Endothelial cell (in vitro differentiated cells): ENCODE measurements at regions not wholly inside any gene's neighbourhood (a gene's known extent, or its start where the extent isn't known, plus 50 kb on each side); places are given as distances from the start of the nearest gene placed in this dataset.

Source experiments
- DNase-seq: peaks from one replicate; pipeline ENCODE4 v3.0.0; 2021; ENCODE audit warnings: low spot score
- H3K27ac Mint-ChIP-seq: one replicate; pipeline ENCODE4 v1.8.0; 2021; ENCODE audit warnings: mixed read lengths, inconsistent platforms; ENCODE audit not compliant: unreplicated experiment
- H3K27me3 Mint-ChIP-seq: one replicate; pipeline ENCODE4 v1.8.0; 2021; ENCODE audit warnings: mild to moderate bottlenecking, moderate library complexity, mixed read lengths, inconsistent platforms; ENCODE audit not compliant: unreplicated experiment
- H3K36me3 Mint-ChIP-seq: one replicate; pipeline ENCODE4 v1.8.0; 2021; ENCODE audit warnings: mild to moderate bottlenecking, low read depth, mixed read lengths, inconsistent platforms; ENCODE audit not compliant: unreplicated experiment
- H3K4me1 Mint-ChIP-seq: one replicate; pipeline ENCODE4 v1.8.0; 2021; ENCODE audit warnings: mild to moderate bottlenecking, mixed read lengths, inconsistent platforms; ENCODE audit not compliant: unreplicated experiment
- H3K4me3 Mint-ChIP-seq: one replicate; pipeline ENCODE4 v1.8.0; 2021; ENCODE audit warnings: mild to moderate bottlenecking, mixed read lengths, inconsistent platforms; ENCODE audit not compliant: unreplicated experiment
- H3K9me3 Mint-ChIP-seq: one replicate; pipeline ENCODE4 v1.8.0; 2021; ENCODE audit warnings: mixed read lengths, inconsistent platforms; ENCODE audit not compliant: unreplicated experiment
- TF ChIP-seq, protein P1 (sequence below): fragments of 200-600 bp; sonication (generic); IDR thresholded peaks from one replicate; pipeline ENCODE4 v1.5.0; 2021; ENCODE audit warnings: antibody characterized with exemption; ENCODE audit not compliant: unreplicated experiment

- TF ChIP-seq, protein P1, sequence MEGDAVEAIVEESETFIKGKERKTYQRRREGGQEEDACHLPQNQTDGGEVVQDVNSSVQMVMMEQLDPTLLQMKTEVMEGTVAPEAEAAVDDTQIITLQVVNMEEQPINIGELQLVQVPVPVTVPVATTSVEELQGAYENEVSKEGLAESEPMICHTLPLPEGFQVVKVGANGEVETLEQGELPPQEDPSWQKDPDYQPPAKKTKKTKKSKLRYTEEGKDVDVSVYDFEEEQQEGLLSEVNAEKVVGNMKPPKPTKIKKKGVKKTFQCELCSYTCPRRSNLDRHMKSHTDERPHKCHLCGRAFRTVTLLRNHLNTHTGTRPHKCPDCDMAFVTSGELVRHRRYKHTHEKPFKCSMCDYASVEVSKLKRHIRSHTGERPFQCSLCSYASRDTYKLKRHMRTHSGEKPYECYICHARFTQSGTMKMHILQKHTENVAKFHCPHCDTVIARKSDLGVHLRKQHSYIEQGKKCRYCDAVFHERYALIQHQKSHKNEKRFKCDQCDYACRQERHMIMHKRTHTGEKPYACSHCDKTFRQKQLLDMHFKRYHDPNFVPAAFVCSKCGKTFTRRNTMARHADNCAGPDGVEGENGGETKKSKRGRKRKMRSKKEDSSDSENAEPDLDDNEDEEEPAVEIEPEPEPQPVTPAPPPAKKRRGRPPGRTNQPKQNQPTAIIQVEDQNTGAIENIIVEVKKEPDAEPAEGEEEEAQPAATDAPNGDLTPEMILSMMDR: peak; percentile 26
- Mint-ChIP-seq H3K4me3 (no peak overlapping the region), H3K4me1 (peaks cover 2% of the 10 kb centered on the region), H3K27ac (peak overlapping the region; percentile 87), H3K9me3 (peaks cover 6% of the 10 kb centered on the region), H3K36me3 (no peaks in the 10 kb centered on the region), H3K27me3 (peaks cover 1% of the 10 kb centered on the region)
- peak; percentile 63 for DNase-seq
These were observed 2257.5 kb upstream of the C9orf72 start for GRCh38 chr9:29830821-29831220.

- no peak for DNase-seq
- H3K27me3 Mint-ChIP-seq: no peaks in the 10 kb centered on the region
- no peaks in the 10 kb centered on the region for H3K4me1 Mint-ChIP-seq
- H3K27ac Mint-ChIP-seq: no peak overlapping the region
- H3K36me3 Mint-ChIP-seq: no peaks in the 10 kb centered on the region
- TF ChIP-seq, protein P1: no peak
- H3K9me3 Mint-ChIP-seq: no peaks in the 10 kb centered on the region
- no peak overlapping the region for H3K4me3 Mint-ChIP-seq
These were observed 2265.3 kb upstream of the C9orf72 start for GRCh38 chr9:29838491-29839020.

DNA sequence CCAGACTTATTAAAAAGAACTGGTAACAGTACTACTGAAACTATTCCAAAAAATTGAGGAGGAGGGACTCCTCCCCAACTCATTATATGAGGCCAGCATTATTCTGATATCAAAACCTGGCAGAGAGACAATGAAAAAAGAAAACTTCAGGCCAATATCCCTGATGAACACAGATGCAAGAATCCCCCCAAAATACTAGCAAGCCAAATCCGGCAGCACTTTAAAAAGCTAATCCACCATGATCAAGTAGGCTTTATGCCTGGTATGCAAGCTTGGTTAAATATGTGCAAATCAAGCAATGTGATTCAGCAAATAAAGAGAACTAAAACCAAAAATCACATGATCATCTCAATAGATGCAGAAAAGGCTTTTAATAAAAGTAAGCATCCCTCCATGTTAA is 2271.0 kb upstream of the C9orf72 start:
- Mint-ChIP-seq H3K36me3 (no peaks in the 10 kb centered on the region), H3K4me1 (no peaks in the 10 kb centered on the region), H3K27me3 (no peaks in the 10 kb centered on the region), H3K9me3 (no peaks in the 10 kb centered on the region), H3K4me3 (no peak overlapping the region), H3K27ac (no peak overlapping the region)
- TF ChIP-seq, protein P1: no peak
- no peak for DNase-seq

GRCh38 chr9:29850664-29851063 is 2277.4 kb upstream of the C9orf72 start:
- H3K36me3 Mint-ChIP-seq: no peaks in the 10 kb centered on the region
- H3K4me1 Mint-ChIP-seq: no peaks in the 10 kb centered on the region
- H3K9me3 Mint-ChIP-seq: no peaks in the 10 kb centered on the region
- no peak overlapping the region for H3K27ac Mint-ChIP-seq
- H3K27me3 Mint-ChIP-seq: no peaks in the 10 kb centered on the region
- TF ChIP-seq, protein P1: no peak
- no peak overlapping the region for H3K4me3 Mint-ChIP-seq
- no peak for DNase-seq

- Mint-ChIP-seq H3K4me1 (no peaks in the 10 kb centered on the region), H3K4me3 (no peak overlapping the region)
These were observed 2288.5 kb upstream of the C9orf72 start for GRCh38 chr9:29861803-29862202.

More at GRCh38 chr9:29861803-29862202, 2288.5 kb upstream of the C9orf72 start:
- Mint-ChIP-seq H3K27me3 (no peaks in the 10 kb centered on the region), H3K9me3 (no peaks in the 10 kb centered on the region), H3K36me3 (no peaks in the 10 kb centered on the region), H3K27ac (no peak overlapping the region)
- TF ChIP-seq, protein P1: no peak
- DNase-seq: no peak
